GM23248 (cell line): ENCODE measurements at regions not wholly inside any gene's neighbourhood (a gene's known extent, or its start where the extent isn't known, plus 50 kb on each side); places are given as distances from the start of the nearest gene placed in this dataset.

Experiments used
- DNase-seq: peaks from one replicate; pipeline ENCODE4 v3.0.0-alpha.2; 2015
- H2AFZ ChIP-seq: fragments of 200-600 bp; sonication (generic); 2 replicates; pipeline ENCODE4 v1.6.1; 2016; ENCODE audit warnings: antibody characterized with exemption
- H3F3A ChIP-seq: fragments of 200-600 bp; sonication (generic); 2 replicates; pipeline ENCODE4 v1.6.1; 2016; ENCODE audit warnings: mild to moderate bottlenecking, antibody characterized with exemption, mixed run types; ENCODE audit not compliant: insufficient read depth
- H3K27ac ChIP-seq: fragments of 200-600 bp; sonication (generic); 2 replicates; pipeline ENCODE4 v1.5.1; 2016; ENCODE audit warnings: mild to moderate bottlenecking
- H3K27me3 ChIP-seq: fragments of 200-600 bp; sonication (generic); replicated peaks from 2 replicates; pipeline ENCODE4 v1.6.1; 2016; ENCODE audit warnings: mild to moderate bottlenecking; ENCODE audit not compliant: insufficient read depth
- H3K36me3 ChIP-seq: fragments of 200-600 bp; sonication (generic); 2 replicates; pipeline ENCODE4 v1.6.1; 2016; ENCODE audit warnings: low read depth, mild to moderate bottlenecking
- H3K4me1 ChIP-seq: fragments of 200-600 bp; sonication (generic); 2 replicates; pipeline ENCODE4 v1.6.1; 2016; ENCODE audit warnings: mild to moderate bottlenecking; ENCODE audit not compliant: insufficient read depth
- H3K4me2 ChIP-seq: fragments of 200-600 bp; sonication (generic); one replicate; pipeline ENCODE4 v1.6.1; 2016; ENCODE audit warnings: mild to moderate bottlenecking; ENCODE audit not compliant: unreplicated experiment
- H3K4me3 ChIP-seq: fragments of 200-600 bp; sonication (generic); 2 replicates; pipeline ENCODE4 v1.5.1; 2016; ENCODE audit warnings: mild to moderate bottlenecking
- H3K79me2 ChIP-seq: fragments of 200-600 bp; sonication (generic); 2 replicates; pipeline ENCODE4 v1.6.1; 2016; ENCODE audit warnings: mild to moderate bottlenecking; ENCODE audit not compliant: insufficient read depth
- H3K9ac ChIP-seq: fragments of 200-600 bp; sonication (generic); 2 replicates; pipeline ENCODE4 v1.6.1; 2016; ENCODE audit warnings: mild to moderate bottlenecking
- H3K9me2 ChIP-seq: fragments of 200-600 bp; sonication (generic); 2 replicates; pipeline ENCODE4 v1.6.1; 2016; ENCODE audit warnings: mixed run types, mild to moderate bottlenecking, moderate library complexity; ENCODE audit not compliant: insufficient read depth
- H3K9me3 ChIP-seq: fragments of 200-600 bp; sonication (generic); one replicate; pipeline ENCODE4 v1.6.1; 2017; ENCODE audit warnings: low read depth
- H4K20me1 ChIP-seq: fragments of 200-600 bp; sonication (generic); 2 replicates; pipeline ENCODE4 v1.6.0; 2016; ENCODE audit not compliant: insufficient read depth
- EZH2 ChIP-seq: fragments of 200-600 bp; sonication (generic); IDR thresholded peaks from 2 replicates; pipeline ENCODE4 v1.6.1; 2018; ENCODE audit warnings: antibody characterized with exemption, mild to moderate bottlenecking; ENCODE audit not compliant: insufficient read depth, poor library complexity, severe bottlenecking
- EZH2phosphoT487 ChIP-seq: fragments of 200-600 bp; sonication (generic); IDR thresholded peaks from 2 replicates; pipeline ENCODE4 v1.6.1; 2018; ENCODE audit warnings: antibody characterized with exemption, moderate library complexity, mild to moderate bottlenecking, low read depth; ENCODE audit not compliant: insufficient read depth
- WGBS, 2 experiments: methylation state at CpG; one replicate each; pipeline ENCODE4 v1.1.6; 2015 to 2017; ENCODE audit warnings: low lambda C conversion rate in 2 of 2, low coverage in 1 of 2; ENCODE audit errors: missing lambda C conversion rate in 2 of 2; 5-methylcytosine and 5-hydroxymethylcytosine counted together
- in situ Hi-C: fragments of 300-500 bp; cut with MboI; formaldehyde crosslinking; loops from 2 replicates; pipeline ENCODE4 v1.15.0; 2020

- no peaks in the 10 kb centered on the region for H4K20me1 ChIP-seq
- no peak for DNase-seq
- no peaks in the 10 kb centered on the region for H3K36me3 ChIP-seq
- no peaks in the 10 kb centered on the region for H3F3A ChIP-seq
- TF ChIP-seq EZH2, result no peak
- no peak for TF ChIP-seq EZH2phosphoT487
- no peak overlapping the region for H3K4me3 ChIP-seq
- H3K79me2 ChIP-seq, result no peaks in the 10 kb centered on the region
- H3K27me3 ChIP-seq, result no peaks in the 10 kb centered on the region
- H3K4me1 ChIP-seq, result peaks cover 13% of the 10 kb centered on the region
- 90 to 99% methylated on average over 12 to 16 of the region's 16 CpGs for WGBS, 2 experiments
- no peak overlapping the region for H3K9ac ChIP-seq
- no peak overlapping the region for H3K27ac ChIP-seq
- no peak overlapping the region for H2AFZ ChIP-seq
- H3K4me2 ChIP-seq, result no peak overlapping the region
- H3K9me2 ChIP-seq, result no peaks in the 10 kb centered on the region
- no peaks in the 10 kb centered on the region for H3K9me3 ChIP-seq
- in situ Hi-C loops, result no loop called here
Measured at GRCh38 chr11:69422645-69423044, 58.8 kb upstream of the LINC01488 start.

GRCh38 chr11:69423181-69423580 is 58.3 kb upstream of the LINC01488 start:
- no peaks in the 10 kb centered on the region for H3K9me2 ChIP-seq
- no peak overlapping the region for H3K4me2 ChIP-seq
- no peak overlapping the region for H2AFZ ChIP-seq
- no peaks in the 10 kb centered on the region for H3K27me3 ChIP-seq
- peaks cover 13% of the 10 kb centered on the region for H3K4me1 ChIP-seq
- H3K4me3 ChIP-seq, result no peak overlapping the region
- in situ Hi-C loops, result no loop called here
- no peaks in the 10 kb centered on the region for H3K36me3 ChIP-seq
- WGBS, 2 experiments, result 85 to 88% methylated on average over 12 to 13 of the region's 13 CpGs
- no peak overlapping the region for H3K9ac ChIP-seq
- no peaks in the 10 kb centered on the region for H3F3A ChIP-seq
- DNase-seq, result no peak
- no peaks in the 10 kb centered on the region for H3K79me2 ChIP-seq
- H4K20me1 ChIP-seq, result no peaks in the 10 kb centered on the region
- no peak overlapping the region for H3K27ac ChIP-seq
- TF ChIP-seq EZH2 (no peak), EZH2phosphoT487 (no peak)
- no peaks in the 10 kb centered on the region for H3K9me3 ChIP-seq

- Histone ChIP-seq H3K27ac (no peak overlapping the region), H3K79me2 (no peaks in the 10 kb centered on the region), H3K27me3 (no peaks in the 10 kb centered on the region), H3K9me2 (no peaks in the 10 kb centered on the region), H3F3A (no peaks in the 10 kb centered on the region), H3K4me1 (peaks cover 13% of the 10 kb centered on the region), H4K20me1 (no peaks in the 10 kb centered on the region), H3K9ac (no peak overlapping the region), H3K4me2 (no peak overlapping the region), H3K36me3 (no peaks in the 10 kb centered on the region), H2AFZ (no peak overlapping the region), H3K9me3 (no peaks in the 10 kb centered on the region), H3K4me3 (no peak overlapping the region)
- 76% methylated on average over 12 of the region's 12 CpGs for WGBS, 2 experiments
- in situ Hi-C loops, result no loop called here
- no peak for DNase-seq
- TF ChIP-seq EZH2phosphoT487, result no peak
- TF ChIP-seq EZH2, result no peak
Measured at GRCh38 chr11:69423611-69424385, 57.7 kb upstream of the LINC01488 start.

GRCh38 chr11:69424748-69425147 is 56.7 kb upstream of the LINC01488 start:
- Histone ChIP-seq H3K9ac (no peak overlapping the region), H3K9me3 (no peaks in the 10 kb centered on the region), H3K79me2 (no peaks in the 10 kb centered on the region), H3K27ac (no peak overlapping the region), H3K4me3 (no peak overlapping the region), H3K4me2 (no peak overlapping the region), H4K20me1 (no peaks in the 10 kb centered on the region), H3K4me1 (peaks cover 12% of the 10 kb centered on the region), H3K27me3 (no peaks in the 10 kb centered on the region), H3F3A (no peaks in the 10 kb centered on the region), H3K36me3 (no peaks in the 10 kb centered on the region), H2AFZ (no peak overlapping the region), H3K9me2 (no peaks in the 10 kb centered on the region)
- no peak for DNase-seq
- in situ Hi-C loops, result no loop called here
- TF ChIP-seq EZH2, result no peak
- 69 to 75% methylated on average over 3 of the region's 3 CpGs for WGBS, 2 experiments
